ENCODE measurements at regions not wholly inside any gene's neighbourhood (a gene's known extent, or its start where the extent isn't known, plus 50 kb on each side); places are given as distances from the start of the nearest gene placed in this dataset.

- DNase-seq (ENCODE audit: low spot score), result peak; percentile 51
- no peak for TF ChIP-seq CTCF (IDR thresholded peaks at IDR 0.05; ENCODE audit: poor library complexity, severe bottlenecking)
Measured at GRCh38 chr13:70668293-70668692, 560.0 kb upstream of the KLHL1 start.

GRCh38 chr13:70666883-70667556, 558.8 kb upstream of the KLHL1 start:
- TF ChIP-seq CTCF (IDR thresholded peaks at IDR 0.05; ENCODE audit: poor library complexity, severe bottlenecking), result no peak
- Histone ChIP-seq H3K36me3 (ENCODE audit: low read depth) (no peaks in the 10 kb centered on the region), H3K4me3 (ENCODE audit: severe bottlenecking) (no peak overlapping the region), H3K4me1 (ENCODE audit: insufficient read depth, poor library complexity, severe bottlenecking) (no peaks in the 10 kb centered on the region), H3K9me3 (ENCODE audit: severe bottlenecking) (no peaks in the 10 kb centered on the region), H3K27me3 (ENCODE audit: insufficient read depth, poor library complexity, severe bottlenecking) (no peaks in the 10 kb centered on the region), H3K27ac (ENCODE audit: poor library complexity, severe bottlenecking) (no peak overlapping the region)
- DNase-seq (ENCODE audit: low spot score) (no peak), ATAC-seq (ENCODE audit: low read depth) (no peak)

More at GRCh38 chr13:70668293-70668692, 560.0 kb upstream of the KLHL1 start:
- Histone ChIP-seq H3K36me3 (ENCODE audit: low read depth) (no peaks in the 10 kb centered on the region), H3K4me1 (ENCODE audit: insufficient read depth, poor library complexity, severe bottlenecking) (no peaks in the 10 kb centered on the region), H3K27ac (ENCODE audit: poor library complexity, severe bottlenecking) (no peak overlapping the region), H3K4me3 (ENCODE audit: severe bottlenecking) (no peak overlapping the region), H3K9me3 (ENCODE audit: severe bottlenecking) (no peaks in the 10 kb centered on the region), H3K27me3 (ENCODE audit: insufficient read depth, poor library complexity, severe bottlenecking) (no peaks in the 10 kb centered on the region)
- peak; percentile 92 for ATAC-seq (ENCODE audit: low read depth)

- no peak overlapping the region for H3K27ac ChIP-seq (ENCODE audit: poor library complexity, severe bottlenecking)
- no peaks in the 10 kb centered on the region for H3K36me3 ChIP-seq (ENCODE audit: low read depth)
- H3K27me3 ChIP-seq (ENCODE audit: insufficient read depth, poor library complexity, severe bottlenecking), result no peaks in the 10 kb centered on the region
- ATAC-seq (ENCODE audit: low read depth), result no peak
- no peaks in the 10 kb centered on the region for H3K9me3 ChIP-seq (ENCODE audit: severe bottlenecking)
- DNase-seq (ENCODE audit: low spot score), result no peak
- H3K4me1 ChIP-seq (ENCODE audit: insufficient read depth, poor library complexity, severe bottlenecking), result no peaks in the 10 kb centered on the region
- TF ChIP-seq CTCF (IDR thresholded peaks at IDR 0.05; ENCODE audit: poor library complexity, severe bottlenecking), result no peak
- H3K4me3 ChIP-seq (ENCODE audit: severe bottlenecking), result no peak overlapping the region
Measured at GRCh38 chr13:70662231-70662940, 554.1 kb upstream of the KLHL1 start.

GRCh38 chr13:70644052-70644451, 535.8 kb upstream of the KLHL1 start:
- no peak for ATAC-seq (ENCODE audit: low read depth)
- H3K4me3 ChIP-seq (ENCODE audit: severe bottlenecking), result no peak overlapping the region
- no peaks in the 10 kb centered on the region for H3K9me3 ChIP-seq (ENCODE audit: severe bottlenecking)
- no peaks in the 10 kb centered on the region for H3K27me3 ChIP-seq (ENCODE audit: insufficient read depth, poor library complexity, severe bottlenecking)
- no peak for DNase-seq (ENCODE audit: low spot score)
- no peaks in the 10 kb centered on the region for H3K4me1 ChIP-seq (ENCODE audit: insufficient read depth, poor library complexity, severe bottlenecking)
- H3K36me3 ChIP-seq (ENCODE audit: low read depth), result no peaks in the 10 kb centered on the region
- no peak overlapping the region for H3K27ac ChIP-seq (ENCODE audit: poor library complexity, severe bottlenecking)
- TF ChIP-seq CTCF (IDR thresholded peaks at IDR 0.05; ENCODE audit: poor library complexity, severe bottlenecking), result no peak

GRCh38 chr13:70634893-70635292, 526.6 kb upstream of the KLHL1 start:
- ATAC-seq (ENCODE audit: low read depth) (no peak), DNase-seq (ENCODE audit: low spot score) (no peak)
- TF ChIP-seq CTCF (IDR thresholded peaks at IDR 0.05; ENCODE audit: poor library complexity, severe bottlenecking), result no peak
- Histone ChIP-seq H3K27ac (ENCODE audit: poor library complexity, severe bottlenecking) (no peak overlapping the region), H3K4me1 (ENCODE audit: insufficient read depth, poor library complexity, severe bottlenecking) (no peaks in the 10 kb centered on the region), H3K4me3 (ENCODE audit: severe bottlenecking) (no peak overlapping the region), H3K9me3 (ENCODE audit: severe bottlenecking) (no peaks in the 10 kb centered on the region), H3K27me3 (ENCODE audit: insufficient read depth, poor library complexity, severe bottlenecking) (no peaks in the 10 kb centered on the region), H3K36me3 (ENCODE audit: low read depth) (no peaks in the 10 kb centered on the region)
